GM13976 (cell line): ENCODE measurements at regions not wholly inside any gene's neighbourhood (a gene's known extent, or its start where the extent isn't known, plus 50 kb on each side); places are given as distances from the start of the nearest gene placed in this dataset.

Source experiments
- DNase-seq: peaks from one replicate; pipeline ENCODE4 v3.0.0; 2012; ENCODE audit warnings: low spot score
- CTCF ChIP-seq: IDR thresholded peaks from 2 replicates; pipeline ENCODE4 v1.5.1; 2012; ENCODE audit warnings: borderline replicate concordance, mild to moderate bottlenecking; ENCODE audit not compliant: insufficient read depth; ENCODE audit errors: extremely low read depth, missing control alignments, control extremely low read depth
- in situ Hi-C: fragments of 300-500 bp; cut with MboI; formaldehyde crosslinking; loops from one replicate; pipeline ENCODE4 v1.12.0; 2022; ENCODE audit warnings: low sequenced_read_pairs, mixed read lengths, inconsistent platforms; ENCODE audit not compliant: unreplicated experiment

DNA sequence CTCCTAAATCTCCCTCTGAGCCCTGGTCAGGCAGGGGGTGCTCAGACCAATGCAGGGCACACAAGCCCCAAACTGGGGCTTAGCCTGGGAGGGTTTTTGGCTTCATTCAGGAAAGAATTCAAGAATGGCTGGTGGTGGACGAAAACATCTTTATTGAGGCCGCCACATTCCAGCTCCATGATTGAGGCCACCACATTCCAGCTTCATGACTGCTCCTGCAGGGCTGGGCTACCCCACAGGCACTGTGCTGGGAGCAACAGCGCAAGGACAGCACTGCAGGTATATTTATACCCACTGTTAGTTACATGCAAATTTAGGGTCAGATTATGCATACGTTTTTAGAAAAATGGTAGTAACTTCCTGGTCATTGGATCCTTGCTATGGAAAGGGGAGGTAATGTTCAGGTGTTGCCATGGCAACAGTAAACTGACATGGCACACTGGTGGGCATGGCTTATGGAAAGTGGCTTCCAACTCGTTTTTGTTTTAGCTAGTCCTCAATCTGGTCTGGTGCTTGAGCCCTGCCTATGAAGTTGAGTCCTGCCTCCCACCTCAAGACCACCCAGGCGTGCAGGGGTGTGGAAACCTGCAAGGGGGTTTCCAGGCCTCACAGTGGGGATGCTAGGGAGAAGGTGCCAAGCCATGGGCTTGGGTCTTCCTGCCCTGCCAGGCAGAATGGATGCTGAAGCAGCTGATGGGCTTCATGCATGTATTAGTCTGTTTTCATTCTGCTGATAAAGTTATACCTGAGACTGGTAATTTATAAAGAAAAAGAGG, 348.7 kb upstream of the AJAP1 start:
- DNase-seq = no peak
- in situ Hi-C loops = no loop called here
- no peak for TF ChIP-seq CTCF

DNA sequence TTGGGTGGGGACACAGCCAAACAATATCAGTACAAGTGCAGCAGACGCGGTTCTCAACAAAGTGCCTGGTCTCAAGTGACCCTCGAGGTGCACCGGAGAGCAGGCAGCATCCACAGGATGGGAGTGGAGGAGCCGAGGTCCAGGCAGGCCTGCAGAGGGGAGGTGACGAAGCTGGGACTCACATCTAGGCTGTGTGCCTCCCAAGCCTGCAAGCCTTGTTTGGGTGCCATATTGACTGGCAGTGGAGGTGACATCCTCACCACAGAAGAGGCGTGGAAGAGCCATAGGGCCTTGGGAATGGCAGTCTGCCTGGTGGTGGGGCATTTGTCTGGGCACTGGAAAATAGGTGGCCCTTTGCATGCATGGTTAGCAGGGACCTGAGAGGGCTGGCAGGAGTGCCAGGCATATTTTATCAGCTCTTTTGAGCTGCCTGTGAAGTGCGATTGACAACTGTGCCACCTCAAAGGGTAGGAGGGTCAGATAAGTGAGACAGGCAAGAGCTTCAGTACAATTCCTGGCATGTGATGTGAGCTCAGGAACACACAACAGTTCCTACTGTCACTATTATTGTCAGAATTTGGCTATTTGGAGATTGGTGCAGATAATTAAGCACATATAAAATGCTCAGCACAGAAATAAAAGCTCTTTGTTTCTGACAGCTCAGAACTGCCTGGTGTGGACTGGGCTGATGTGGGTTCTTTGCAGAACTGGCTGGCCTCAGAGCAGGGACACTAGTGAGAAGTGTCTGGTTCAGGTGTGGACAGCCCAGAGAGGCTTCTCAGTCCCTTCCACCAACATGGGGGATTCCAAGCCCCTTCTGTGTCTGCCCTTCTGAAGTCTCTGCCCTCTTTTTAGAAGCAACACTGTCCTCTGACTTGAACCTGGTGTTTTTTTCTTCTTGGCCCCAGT, 347.6 kb upstream of the AJAP1 start:
- DNase-seq = no peak
- in situ Hi-C loops = no loop called here
- no peak for TF ChIP-seq CTCF

DNA sequence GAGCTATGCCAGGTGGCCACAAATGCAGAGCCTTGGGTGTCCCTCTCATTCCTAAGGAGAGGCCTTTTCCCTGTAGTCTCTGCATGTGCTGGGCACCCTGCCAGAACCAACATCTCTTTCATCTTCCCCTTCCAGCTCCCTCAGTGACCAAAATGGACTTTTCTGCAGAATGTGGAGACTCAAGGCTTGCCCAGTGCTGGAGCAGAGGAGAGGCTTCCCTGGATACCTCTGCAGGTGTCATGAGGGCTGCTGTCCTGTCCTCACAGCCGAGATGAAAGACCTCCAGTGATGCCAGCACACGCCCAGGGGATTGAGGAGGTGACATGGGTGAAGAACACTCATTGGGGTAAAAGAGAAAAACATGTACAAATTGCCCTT, 347.0 kb upstream of the AJAP1 start:
- no peak for DNase-seq
- TF ChIP-seq CTCF = no peak
- in situ Hi-C loops = no loop called here

- in situ Hi-C loops = no loop called here
- no peak for TF ChIP-seq CTCF
- no peak for DNase-seq
Observed at GRCh38 chr1:4307911-4308545, 346.4 kb upstream of the AJAP1 start.

DNA sequence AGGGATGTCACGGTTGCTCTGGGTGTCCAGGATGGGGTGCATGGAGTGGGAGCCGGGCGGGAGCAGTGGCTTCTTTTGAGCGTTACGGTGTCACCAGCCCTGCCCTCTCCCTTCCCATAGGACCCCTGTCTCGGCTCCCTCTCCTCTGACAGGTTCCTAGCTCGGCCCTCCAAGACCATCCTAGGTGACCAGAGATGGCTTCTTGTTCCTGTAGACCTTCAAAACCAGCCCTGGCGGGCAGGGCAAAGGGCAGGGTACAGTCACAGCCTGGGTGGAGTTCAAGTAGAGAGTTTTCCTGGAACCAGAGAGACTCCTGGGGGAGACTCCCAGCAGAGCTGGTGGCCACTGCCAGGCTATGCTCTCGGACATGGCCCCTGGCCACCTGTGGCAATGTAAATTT, 345.6 kb upstream of the AJAP1 start:
- DNase-seq = no peak
- in situ Hi-C loops = no loop called here
- TF ChIP-seq CTCF = no peak

- no peak for TF ChIP-seq CTCF
- in situ Hi-C loops = no loop called here
- no peak for DNase-seq
Observed at GRCh38 chr1:4309676-4310320, 344.6 kb upstream of the AJAP1 start.
